Karpas-422 (cell line): ENCODE measurements at regions not wholly inside any gene's neighbourhood (a gene's known extent, or its start where the extent isn't known, plus 50 kb on each side); places are given as distances from the start of the nearest gene placed in this dataset.

ENCODE experiments used
- DNase-seq: peaks from one replicate; pipeline ENCODE4 v3.0.0-alpha.2; 2015
- H2AFZ ChIP-seq: fragments of 200-600 bp; sonication (generic); 2 replicates; pipeline ENCODE4 v1.6.1; 2014; ENCODE audit warnings: antibody characterized with exemption, low read length, mixed read lengths
- H3K27ac ChIP-seq: fragments of 200-600 bp; sonication (generic); 2 replicates; pipeline ENCODE4 v1.5.1; 2014; ENCODE audit warnings: mild to moderate bottlenecking, low read length, moderate library complexity
- H3K27me3 ChIP-seq: fragments of 200-600 bp; sonication (generic); 2 replicates; pipeline ENCODE4 v1.6.1; 2014; ENCODE audit warnings: low read length, mixed read lengths
- H3K36me3 ChIP-seq: fragments of 200-600 bp; sonication (generic); 2 replicates; pipeline ENCODE4 v1.6.1; 2014; ENCODE audit warnings: low read length, mixed read lengths; ENCODE audit not compliant: insufficient read depth
- H3K4me1 ChIP-seq: fragments of 200-600 bp; sonication (generic); 2 replicates; pipeline ENCODE4 v1.6.1; 2014; ENCODE audit warnings: mild to moderate bottlenecking, low read length, mixed read lengths
- H3K4me2 ChIP-seq: fragments of 200-600 bp; sonication (generic); 2 replicates; pipeline ENCODE4 v1.6.1; 2014; ENCODE audit warnings: low read length, low read depth, mild to moderate bottlenecking; ENCODE audit not compliant: poor library complexity, severe bottlenecking
- H3K4me3 ChIP-seq: fragments of 200-600 bp; sonication (generic); 2 replicates; pipeline ENCODE4 v1.5.1; 2014; ENCODE audit warnings: mild to moderate bottlenecking, antibody characterized with exemption, low read length, mixed read lengths
- H3K79me2 ChIP-seq: fragments of 200-600 bp; sonication (generic); 2 replicates; pipeline ENCODE4 v1.6.1; 2014; ENCODE audit warnings: mild to moderate bottlenecking, low read length, mixed read lengths
- H3K9ac ChIP-seq: fragments of 200-600 bp; sonication (generic); 2 replicates; pipeline ENCODE4 v1.6.0; 2014; ENCODE audit warnings: low read length
- H3K9me2 ChIP-seq: fragments of 200-600 bp; sonication (generic), shearing (Covaris generic); replicated peaks from 2 replicates; pipeline ENCODE4 v1.6.0; 2014; ENCODE audit warnings: mild to moderate bottlenecking, low read length, moderate library complexity; ENCODE audit not compliant: insufficient read depth
- H3K9me3 ChIP-seq: fragments of 300-700, 200-600 bp; sonication (generic); 2 replicates; pipeline ENCODE4 v1.6.1; 2014; ENCODE audit warnings: low read length, mixed read lengths
- H4K20me1 ChIP-seq: fragments of 200-600 bp; sonication (generic); 2 replicates; pipeline ENCODE4 v1.6.1; 2014; ENCODE audit warnings: mild to moderate bottlenecking, antibody characterized with exemption, low read length, low read depth; ENCODE audit not compliant: insufficient read depth

DNA sequence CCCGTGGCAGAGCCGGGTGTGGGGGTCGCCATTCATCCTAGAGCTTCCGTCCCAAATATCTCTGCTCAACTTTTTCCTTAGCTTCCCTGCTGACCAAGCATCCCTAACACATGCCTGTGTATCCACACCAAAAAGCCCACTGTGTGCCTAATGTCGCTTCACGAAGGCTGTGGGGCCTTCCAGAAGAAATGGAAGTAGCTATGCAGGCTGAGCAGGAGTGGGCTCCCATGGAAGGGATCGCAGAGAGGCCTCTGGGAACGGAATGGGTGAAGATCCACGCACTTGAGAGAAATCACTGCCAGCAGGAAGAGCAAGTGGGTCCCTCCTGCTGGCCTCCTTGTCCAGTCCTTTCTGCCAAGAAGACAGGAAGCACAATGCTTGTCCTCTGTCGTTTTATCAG, 136.0 kb downstream of the SOX1 start:
- Histone ChIP-seq H3K27me3 (no peaks in the 10 kb centered on the region), H3K9ac (no peak overlapping the region), H3K4me3 (no peak overlapping the region), H3K9me3 (no peaks in the 10 kb centered on the region), H3K9me2 (no peaks in the 10 kb centered on the region), H2AFZ (no peak overlapping the region), H3K4me1 (no peaks in the 10 kb centered on the region), H3K36me3 (no peaks in the 10 kb centered on the region), H3K27ac (no peak overlapping the region), H3K79me2 (no peaks in the 10 kb centered on the region), H4K20me1 (no peaks in the 10 kb centered on the region), H3K4me2 (no peak overlapping the region)
- no peak for DNase-seq

DNA sequence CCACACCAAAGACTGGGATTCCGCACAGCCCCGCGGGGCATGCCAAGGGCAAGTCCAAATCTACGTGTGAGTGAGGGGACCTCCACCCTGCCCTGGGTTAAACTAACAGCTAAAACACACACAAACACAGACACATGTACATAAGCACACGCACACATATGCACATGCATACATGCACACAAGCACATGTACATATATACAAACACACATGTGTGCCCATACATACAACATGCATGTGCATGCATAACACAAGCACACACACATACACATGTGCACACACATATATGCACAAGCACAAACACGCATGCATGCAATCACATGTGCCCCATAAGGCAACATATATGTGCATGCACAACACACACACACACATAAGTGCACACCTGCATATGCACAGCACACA, 136.7 kb downstream of the SOX1 start:
- Histone ChIP-seq H3K9me3 (no peaks in the 10 kb centered on the region), H3K4me1 (no peaks in the 10 kb centered on the region), H2AFZ (no peak overlapping the region), H3K27ac (no peak overlapping the region), H3K4me3 (no peak overlapping the region), H4K20me1 (no peaks in the 10 kb centered on the region), H3K27me3 (no peaks in the 10 kb centered on the region), H3K9ac (no peak overlapping the region), H3K36me3 (no peaks in the 10 kb centered on the region), H3K9me2 (no peaks in the 10 kb centered on the region), H3K4me2 (no peak overlapping the region), H3K79me2 (no peaks in the 10 kb centered on the region)
- DNase-seq: no peak

DNA sequence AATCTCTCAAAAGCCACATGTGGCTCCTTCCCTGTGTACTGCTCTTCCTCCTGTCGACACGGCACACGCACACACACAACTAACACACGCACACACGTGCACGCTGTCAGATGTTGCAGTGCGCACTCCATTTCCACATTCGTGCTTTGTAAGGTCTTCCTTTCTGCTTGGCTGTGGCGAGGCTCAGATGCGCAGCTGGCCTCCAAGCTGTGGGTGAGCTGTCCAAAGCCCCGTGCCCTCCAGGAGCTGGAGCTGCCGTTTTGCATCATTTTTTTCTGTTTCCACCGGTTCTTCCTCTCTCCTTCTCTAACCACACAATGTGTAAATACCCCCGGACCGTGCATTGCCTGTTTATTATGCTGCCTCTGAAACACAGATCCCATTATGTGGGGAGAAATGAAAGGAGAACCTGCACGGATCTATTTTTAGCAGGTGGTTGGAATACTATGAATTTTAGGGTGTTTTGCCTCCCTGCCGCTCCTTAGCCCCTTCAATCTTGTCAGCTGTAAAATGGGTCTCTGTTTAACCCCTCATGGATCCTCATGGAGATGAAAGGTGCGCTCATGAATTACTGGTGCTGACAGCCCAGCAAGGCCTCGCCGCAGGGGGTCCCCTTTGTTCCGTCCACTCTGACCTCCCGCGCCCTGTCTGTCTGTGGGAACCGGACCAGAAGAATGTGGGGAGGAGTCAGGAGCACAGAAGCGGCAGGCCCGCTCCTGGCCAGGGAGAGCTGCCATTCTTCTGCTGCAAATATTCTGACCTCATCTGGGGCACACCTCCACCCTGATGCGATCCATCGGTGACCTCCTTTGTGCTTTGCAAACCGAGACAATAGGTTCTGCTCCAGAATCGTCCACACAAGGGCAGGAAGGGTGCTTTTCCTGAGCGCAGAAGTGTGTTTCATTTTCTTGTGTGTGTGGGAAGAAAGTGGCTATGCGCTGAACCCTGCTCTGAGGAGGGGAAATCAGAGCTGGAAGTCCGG, 137.7 kb downstream of the SOX1 start:
- no peaks in the 10 kb centered on the region for H4K20me1 ChIP-seq
- H3K4me2 ChIP-seq: no peak overlapping the region
- H3K4me3 ChIP-seq: no peak overlapping the region
- no peaks in the 10 kb centered on the region for H3K36me3 ChIP-seq
- H2AFZ ChIP-seq: no peak overlapping the region
- H3K9ac ChIP-seq: no peak overlapping the region
- H3K79me2 ChIP-seq: no peaks in the 10 kb centered on the region
- no peaks in the 10 kb centered on the region for H3K9me3 ChIP-seq
- H3K4me1 ChIP-seq: no peaks in the 10 kb centered on the region
- DNase-seq: no peak
- no peak overlapping the region for H3K27ac ChIP-seq
- H3K9me2 ChIP-seq: no peaks in the 10 kb centered on the region
- H3K27me3 ChIP-seq: no peaks in the 10 kb centered on the region

DNA sequence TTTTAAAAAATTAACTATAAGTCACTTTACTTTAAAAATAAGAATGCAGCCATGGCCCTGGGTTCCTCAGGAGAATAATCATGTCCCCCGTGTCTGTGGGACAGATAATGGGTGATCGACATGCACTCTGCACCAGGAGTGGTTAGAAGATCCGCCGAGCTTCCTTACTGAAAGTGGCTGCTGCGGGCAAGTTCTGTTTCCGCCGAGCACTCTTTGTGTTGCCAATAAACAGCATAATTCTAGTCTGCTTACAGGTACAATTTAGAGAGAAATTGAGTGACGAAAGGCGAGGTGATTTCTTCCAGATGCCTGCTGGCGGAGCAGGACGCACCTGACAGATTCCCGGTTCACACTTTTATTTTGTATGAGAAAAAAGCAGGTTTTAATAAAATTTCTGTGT, 139.0 kb downstream of the SOX1 start:
- H3K9me3 ChIP-seq: no peaks in the 10 kb centered on the region
- H3K4me1 ChIP-seq: no peaks in the 10 kb centered on the region
- H3K36me3 ChIP-seq: no peaks in the 10 kb centered on the region
- no peak overlapping the region for H3K9ac ChIP-seq
- H3K4me2 ChIP-seq: no peak overlapping the region
- no peak overlapping the region for H3K4me3 ChIP-seq
- no peak for DNase-seq
- no peaks in the 10 kb centered on the region for H4K20me1 ChIP-seq
- H2AFZ ChIP-seq: no peak overlapping the region
- no peaks in the 10 kb centered on the region for H3K9me2 ChIP-seq
- H3K79me2 ChIP-seq: no peaks in the 10 kb centered on the region
- no peak overlapping the region for H3K27ac ChIP-seq
- H3K27me3 ChIP-seq: no peaks in the 10 kb centered on the region

DNA sequence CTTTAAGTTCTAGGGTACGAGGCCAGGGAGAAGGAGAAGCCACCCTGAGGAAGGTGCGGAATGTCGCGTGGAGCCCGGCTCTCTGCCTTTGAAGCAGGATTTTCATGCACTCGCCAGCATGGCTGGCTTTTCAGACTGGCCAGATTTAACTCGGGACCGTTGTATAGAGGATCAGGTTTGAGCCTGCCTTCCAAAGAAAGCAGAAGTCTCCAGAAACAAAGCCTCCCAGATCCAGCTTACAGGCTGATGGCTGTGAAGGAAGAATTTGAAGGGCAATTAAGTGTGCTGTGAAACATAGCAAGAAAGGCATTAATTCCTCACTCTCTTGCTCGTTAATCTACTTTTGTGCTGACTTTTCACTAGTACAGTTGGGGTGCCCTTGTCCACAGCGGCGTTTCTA, 140.2 kb downstream of the SOX1 start:
- H3K27me3 ChIP-seq: no peaks in the 10 kb centered on the region
- no peak overlapping the region for H2AFZ ChIP-seq
- no peaks in the 10 kb centered on the region for H4K20me1 ChIP-seq
- H3K27ac ChIP-seq: no peak overlapping the region
- DNase-seq: no peak
- no peaks in the 10 kb centered on the region for H3K9me2 ChIP-seq
- no peak overlapping the region for H3K4me3 ChIP-seq
- no peak overlapping the region for H3K9ac ChIP-seq
- H3K36me3 ChIP-seq: no peaks in the 10 kb centered on the region
- no peak overlapping the region for H3K4me2 ChIP-seq
- H3K4me1 ChIP-seq: no peaks in the 10 kb centered on the region
- H3K79me2 ChIP-seq: no peaks in the 10 kb centered on the region
- no peaks in the 10 kb centered on the region for H3K9me3 ChIP-seq

DNA sequence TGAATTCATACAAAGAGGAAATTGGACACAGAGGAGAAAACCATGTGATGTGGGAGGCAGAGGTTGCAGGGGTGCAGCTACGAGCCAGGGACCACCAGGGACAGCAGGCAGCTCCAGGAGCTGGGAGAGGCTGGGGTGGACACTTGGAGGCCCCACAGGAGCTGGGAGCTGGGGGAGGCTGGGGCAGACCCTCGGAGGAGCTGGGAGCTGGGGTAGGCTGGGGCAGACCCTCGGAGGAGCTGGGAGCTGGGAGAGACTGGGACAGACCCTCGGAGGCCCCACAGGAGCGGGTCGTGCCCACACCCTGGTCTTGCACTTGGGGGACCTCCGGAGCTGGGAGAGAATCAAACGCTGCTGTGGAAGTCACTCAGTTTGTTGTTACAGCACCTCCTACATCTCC, 141.7 kb downstream of the SOX1 start:
- Histone ChIP-seq H3K9me3 (no peaks in the 10 kb centered on the region), H3K27me3 (no peaks in the 10 kb centered on the region), H4K20me1 (no peaks in the 10 kb centered on the region), H3K4me3 (no peak overlapping the region), H3K4me1 (no peaks in the 10 kb centered on the region), H2AFZ (no peak overlapping the region), H3K27ac (no peak overlapping the region), H3K36me3 (no peaks in the 10 kb centered on the region), H3K4me2 (no peak overlapping the region), H3K79me2 (no peaks in the 10 kb centered on the region), H3K9ac (no peak overlapping the region), H3K9me2 (no peaks in the 10 kb centered on the region)
- no peak for DNase-seq

DNA sequence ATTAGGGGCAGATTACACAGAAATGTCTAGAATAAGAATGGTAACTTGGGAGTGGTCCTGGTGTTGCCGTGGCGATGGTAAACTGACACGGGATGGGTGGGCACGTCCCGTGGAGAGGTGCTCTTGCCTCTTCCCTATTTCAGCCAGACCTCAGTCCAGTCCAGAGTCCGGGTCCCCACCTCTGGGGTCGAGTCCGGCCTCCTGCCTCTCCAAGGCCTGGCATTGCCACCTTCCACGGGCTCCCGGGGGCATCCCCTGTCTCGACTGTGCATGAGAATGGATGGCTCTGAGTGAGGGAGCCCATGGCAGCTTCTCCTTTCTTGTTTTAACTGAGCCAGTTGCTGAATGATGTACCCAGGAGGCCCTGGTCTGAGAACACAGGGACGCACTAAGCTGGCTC, 142.3 kb downstream of the SOX1 start:
- H3K27ac ChIP-seq: no peak overlapping the region
- no peaks in the 10 kb centered on the region for H4K20me1 ChIP-seq
- DNase-seq: no peak
- H3K9me3 ChIP-seq: no peaks in the 10 kb centered on the region
- no peaks in the 10 kb centered on the region for H3K9me2 ChIP-seq
- no peaks in the 10 kb centered on the region for H3K27me3 ChIP-seq
- no peaks in the 10 kb centered on the region for H3K79me2 ChIP-seq
- H3K9ac ChIP-seq: no peak overlapping the region
- no peak overlapping the region for H3K4me2 ChIP-seq
- no peak overlapping the region for H2AFZ ChIP-seq
- no peak overlapping the region for H3K4me3 ChIP-seq
- H3K4me1 ChIP-seq: no peaks in the 10 kb centered on the region
- no peaks in the 10 kb centered on the region for H3K36me3 ChIP-seq

DNA sequence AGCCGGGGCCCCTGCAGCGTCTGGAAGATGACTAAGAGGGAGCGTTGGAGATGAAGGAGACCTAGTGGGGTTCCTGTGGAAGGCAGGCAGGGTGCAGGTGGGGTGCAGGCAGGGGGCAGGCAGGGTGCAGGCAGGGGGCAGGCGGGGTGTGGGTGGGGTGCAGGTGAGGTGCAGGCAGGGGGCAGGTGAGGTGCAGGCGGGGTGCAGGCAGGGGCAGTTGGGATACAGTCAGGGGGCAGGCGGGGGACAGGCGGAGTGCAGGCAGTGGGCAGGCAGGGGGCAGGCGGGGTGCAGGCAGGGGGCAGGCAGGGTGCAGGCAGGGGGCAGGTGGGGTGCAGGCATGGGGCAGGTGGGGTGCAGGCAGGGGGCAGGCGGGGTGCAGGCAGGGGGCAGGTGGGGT, 142.8 kb downstream of the SOX1 start:
- H3K36me3 ChIP-seq: no peaks in the 10 kb centered on the region
- no peaks in the 10 kb centered on the region for H3K9me2 ChIP-seq
- H3K27me3 ChIP-seq: no peaks in the 10 kb centered on the region
- no peaks in the 10 kb centered on the region for H3K4me1 ChIP-seq
- no peak overlapping the region for H3K4me2 ChIP-seq
- no peak overlapping the region for H3K27ac ChIP-seq
- no peaks in the 10 kb centered on the region for H3K9me3 ChIP-seq
- no peaks in the 10 kb centered on the region for H4K20me1 ChIP-seq
- no peak for DNase-seq
- no peak overlapping the region for H2AFZ ChIP-seq
- no peak overlapping the region for H3K9ac ChIP-seq
- no peaks in the 10 kb centered on the region for H3K79me2 ChIP-seq
- no peak overlapping the region for H3K4me3 ChIP-seq
